NOMO-1 (cell line): ENCODE measurements at regions not wholly inside any gene's neighbourhood (a gene's known extent, or its start where the extent isn't known, plus 50 kb on each side); places are given as distances from the start of the nearest gene placed in this dataset.
"Not testable (repeated sequence)": the region's sequence is repeated elsewhere in the genome, so short reads cannot be mapped to it uniquely, and the experiment has no call there.

Experiments
- DNase-seq, 2 experiments: peaks; one replicate each; lab custom pipeline; 2025; ENCODE audit not compliant: unreplicated experiment in 2 of 2; lab: John Stamatoyannopoulos, UW

GRCh38 chr7:53491051-53491450 is 455.6 kb downstream of the POM121L12 start:
- no peak for DNase-seq

DNA sequence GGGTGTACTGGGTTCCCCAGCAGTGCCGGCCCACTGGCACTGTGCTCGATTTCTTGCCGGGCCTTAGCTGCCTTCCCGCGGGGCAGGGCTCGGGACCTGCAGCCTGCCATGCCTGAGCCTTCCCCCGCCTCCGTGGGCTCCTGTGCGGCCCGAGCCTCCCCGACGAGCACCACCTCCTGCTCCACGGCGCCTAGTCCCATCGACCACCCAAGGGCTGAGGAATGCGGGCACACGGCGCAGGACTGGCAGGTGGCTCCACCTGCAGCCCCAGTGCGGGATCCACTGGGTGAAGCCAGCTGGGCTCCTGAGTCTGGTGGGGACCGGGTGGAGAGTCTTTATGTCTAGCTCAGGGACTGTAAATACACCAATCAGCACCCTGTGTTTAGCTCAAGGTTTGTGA is 459.7 kb downstream of the POM121L12 start:
- DNase-seq: not testable (repeated sequence)

- DNase-seq: no peak
Observed at GRCh38 chr7:53500076-53500475, 464.6 kb downstream of the POM121L12 start.

GRCh38 chr7:53504914-53505313 is 469.5 kb downstream of the POM121L12 start:
- no peak for DNase-seq

DNA sequence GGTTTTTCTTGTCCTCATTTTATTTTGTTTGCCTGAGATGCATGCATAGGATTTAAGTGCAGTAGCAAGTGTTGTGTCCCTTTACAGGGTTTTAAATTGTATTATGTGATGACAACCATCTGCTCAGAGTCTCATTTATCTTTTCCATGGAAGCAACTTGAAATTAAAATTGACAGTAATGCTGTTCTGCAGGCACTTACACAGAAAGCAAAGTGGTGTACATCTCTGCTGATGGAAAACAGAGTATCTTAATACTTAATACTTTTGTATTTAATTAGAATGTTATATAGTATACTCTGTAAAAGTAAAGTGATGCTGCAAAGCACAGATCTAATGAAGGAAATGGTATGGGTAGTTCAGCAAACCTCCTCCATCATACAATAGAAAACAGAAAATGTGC is 482.9 kb downstream of the POM121L12 start:
- DNase-seq: no peak

- no peak for DNase-seq
Observed at GRCh38 chr7:53520841-53521240, 485.4 kb downstream of the POM121L12 start.

DNA sequence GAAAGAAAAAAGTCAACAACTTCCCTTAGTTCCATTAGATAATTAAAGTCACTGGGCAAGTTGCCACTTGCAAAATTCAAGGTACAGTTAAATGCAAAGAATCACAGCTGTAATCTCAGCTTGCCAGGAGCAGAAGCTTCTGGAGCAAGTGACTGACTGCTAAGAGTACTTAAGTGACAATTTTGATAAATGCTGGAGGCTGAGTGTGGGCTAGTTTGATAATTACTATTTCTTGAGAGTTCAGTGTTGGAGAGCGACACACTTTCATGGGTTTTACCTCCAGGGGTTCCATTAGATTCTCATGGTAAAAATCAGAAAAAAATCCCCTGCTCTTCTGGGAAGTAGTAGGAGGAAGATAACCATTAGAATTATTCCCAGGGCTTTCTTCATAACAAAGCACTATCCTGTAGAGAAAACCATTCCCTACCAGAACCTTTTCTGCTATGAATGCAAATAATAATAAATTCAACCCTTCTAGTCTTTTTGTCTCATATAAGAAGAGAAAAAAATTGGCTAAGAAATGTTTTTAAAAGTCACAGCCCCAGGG is 486.3 kb downstream of the POM121L12 start:
- DNase-seq: no peak

DNA sequence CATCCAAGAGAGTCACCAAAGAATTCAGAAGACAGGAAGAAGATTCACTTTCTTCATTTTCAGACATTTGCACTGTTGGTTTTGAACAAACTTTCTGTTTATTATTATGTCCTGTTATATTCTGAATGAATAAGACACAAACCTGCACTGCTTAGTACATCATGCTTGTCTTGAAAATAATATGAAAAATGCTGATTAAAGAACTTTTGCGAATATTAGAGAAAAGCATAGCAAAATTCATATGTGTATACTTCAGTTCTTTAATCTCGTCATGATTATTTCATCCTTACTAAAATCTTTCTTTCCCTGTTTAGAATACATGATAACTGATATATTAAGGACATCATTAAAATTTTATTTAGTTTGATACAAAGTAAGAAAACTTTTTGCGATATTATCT is 504.1 kb downstream of the POM121L12 start:
- no peak for DNase-seq

DNA sequence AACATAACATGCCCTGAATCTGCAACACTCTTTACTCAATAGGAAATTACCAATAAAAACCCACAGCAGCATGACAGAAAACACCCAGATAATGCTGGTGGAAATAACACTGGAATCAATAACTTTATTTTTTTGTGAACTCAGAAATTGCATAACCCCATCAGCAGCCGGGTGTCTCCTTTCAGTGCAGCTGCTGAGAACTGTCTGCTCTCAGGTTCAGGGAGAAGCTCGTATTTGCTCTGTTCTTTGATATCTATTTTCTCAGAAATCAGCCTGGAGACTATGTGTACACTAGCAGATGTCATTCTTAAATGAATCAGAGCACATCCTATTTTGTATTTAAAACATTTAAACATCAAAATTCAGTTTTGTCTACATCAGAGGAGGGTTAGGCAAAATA is 506.0 kb downstream of the POM121L12 start:
- no peak for DNase-seq

DNA sequence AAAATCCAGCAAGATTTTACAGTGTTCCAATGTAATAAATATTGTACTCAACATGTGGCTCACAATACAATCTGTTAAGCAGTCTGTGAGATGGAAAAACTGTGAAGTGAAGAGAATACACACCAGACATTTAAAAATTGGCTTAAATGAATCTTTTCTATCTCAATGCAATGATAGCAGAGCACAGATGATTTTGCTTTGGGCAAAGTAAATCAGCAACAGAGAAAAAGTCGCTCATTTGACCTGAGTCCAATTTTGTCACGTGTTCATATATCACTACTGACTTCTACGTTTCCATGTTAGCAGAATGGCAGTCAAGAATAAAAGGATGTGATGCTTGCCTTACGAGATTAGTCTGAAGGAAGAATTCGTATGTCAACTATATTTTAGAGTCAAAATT is 506.7 kb downstream of the POM121L12 start:
- no peak for DNase-seq
